HG03571 (cell line): ENCODE measurements at regions not wholly inside any gene's neighbourhood (a gene's known extent, or its start where the extent isn't known, plus 50 kb on each side); places are given as distances from the start of the nearest gene placed in this dataset.
"Not testable (repeated sequence)": the region's sequence is repeated elsewhere in the genome, so short reads cannot be mapped to it uniquely, and the experiment has no call there.

Experiments
- ATAC-seq: cut with Tn5 transposase; IDR thresholded peaks from one replicate; pipeline ENCODE4 v1.9.1; 2021; ENCODE audit not compliant: unreplicated experiment

GRCh38 chr3:35296944-35297343, 342.4 kb upstream of the ARPP21 start:
- not testable (repeated sequence) for ATAC-seq

- ATAC-seq, result no peak
These were observed 333.9 kb upstream of the ARPP21 start for GRCh38 chr3:35305406-35305805.

GRCh38 chr3:35307296-35307695, 332.0 kb upstream of the ARPP21 start:
- no peak for ATAC-seq

- ATAC-seq, result not testable (repeated sequence)
These were observed 322.5 kb upstream of the ARPP21 start for GRCh38 chr3:35316841-35317240.

- no peak for ATAC-seq
These were observed 318.5 kb upstream of the ARPP21 start for GRCh38 chr3:35320646-35321407.

- ATAC-seq, result no peak
These were observed 317.3 kb upstream of the ARPP21 start for GRCh38 chr3:35322070-35322469.

GRCh38 chr3:35335703-35336102, 303.6 kb upstream of the ARPP21 start:
- no peak for ATAC-seq

- no peak for ATAC-seq
These were observed 302.7 kb upstream of the ARPP21 start for GRCh38 chr3:35336601-35337000.

GRCh38 chr3:35338186-35338585, 301.1 kb upstream of the ARPP21 start:
- no peak for ATAC-seq

GRCh38 chr3:35380196-35380595, 259.1 kb upstream of the ARPP21 start:
- no peak for ATAC-seq

GRCh38 chr3:35383216-35383615, 256.1 kb upstream of the ARPP21 start:
- ATAC-seq, result no peak

- no peak for ATAC-seq
These were observed 255.4 kb upstream of the ARPP21 start for GRCh38 chr3:35383719-35384555.

GRCh38 chr3:35385271-35385670, 254.1 kb upstream of the ARPP21 start:
- no peak for ATAC-seq

- no peak for ATAC-seq
These were observed 249.4 kb upstream of the ARPP21 start for GRCh38 chr3:35389907-35390306.

GRCh38 chr3:35392187-35392586, 247.1 kb upstream of the ARPP21 start:
- ATAC-seq, result no peak

- ATAC-seq, result no peak
These were observed 245.2 kb upstream of the ARPP21 start for GRCh38 chr3:35393901-35394799.

GRCh38 chr3:35394905-35395304, 244.4 kb upstream of the ARPP21 start:
- no peak for ATAC-seq

- ATAC-seq, result no peak
These were observed 237.7 kb upstream of the ARPP21 start for GRCh38 chr3:35401671-35402070.

GRCh38 chr3:35404571-35404970, 234.8 kb upstream of the ARPP21 start:
- ATAC-seq, result no peak

GRCh38 chr3:35408882-35409281, 230.4 kb upstream of the ARPP21 start:
- no peak for ATAC-seq

GRCh38 chr3:35409991-35410390, 229.3 kb upstream of the ARPP21 start:
- no peak for ATAC-seq
